B cell (primary cell): ENCODE measurements at regions not wholly inside any gene's neighbourhood (a gene's known extent, or its start where the extent isn't known, plus 50 kb on each side); places are given as distances from the start of the nearest gene placed in this dataset.

Experiments
- ATAC-seq: fragments of 200-7000 bp; cut with Tn5 transposase; one replicate; pipeline ENCODE4 v1.10.0; 2021; ENCODE audit warnings: low read depth, mild to moderate bottlenecking, moderate number of reproducible peaks, moderate library complexity
- CTCF ChIA-PET: fragments of 350-600 bp; sonication (Branson Sonifier 250); formaldehyde crosslinking; loops from one replicate; lab custom pipeline; 2021; ENCODE audit warnings: antibody characterized with exemption, inconsistent platforms; lab: Charles Lee
- POLR2A ChIA-PET: fragments of 350-600 bp; sonication (Branson Sonifier 250); formaldehyde crosslinking; loops from one replicate; lab custom pipeline; 2021; ENCODE audit warnings: antibody characterized with exemption; lab: Charles Lee
- DNase-seq: peaks from one replicate; pipeline ENCODE4 v3.0.0; 2013
- H2AFZ ChIP-seq: 2 replicates; pipeline ENCODE4 v1.6.1; 2012; ENCODE audit warnings: mild to moderate bottlenecking, low read depth, low read length; ENCODE audit not compliant: insufficient read depth, poor library complexity, severe bottlenecking
- H3K27ac ChIP-seq, 2 donors: 1 replicate in 1 of 2; 2 replicates in 1 of 2; pipeline ENCODE4 v1.5.1; 2012 to 2013; ENCODE audit warnings: low read length in 2 of 2, mild to moderate bottlenecking in 2 of 2, moderate library complexity in 1 of 2
- H3K27me3 ChIP-seq, 4 experiments: fragments of 200-600 bp in 1 of 4; sonication (generic) in 1 of 4; replicated peaks in 1 of 4; 1 replicate in 2 of 4; 2 replicates in 2 of 4; pipeline versions ENCODE4 v1.6.1 to v1.7.0; 2013 to 2016; ENCODE audit warnings: low read length in 3 of 4, mild to moderate bottlenecking in 2 of 4, mixed read lengths in 1 of 4, moderate library complexity in 1 of 4; ENCODE audit not compliant: insufficient read depth in 4 of 4, control insufficient read depth in 3 of 4; ENCODE audit errors: control extremely low read depth in 1 of 4
- H3K36me3 ChIP-seq, 2 experiments: replicated peaks in 1 of 2; 1 replicate in 1 of 2; 2 replicates in 1 of 2; pipeline versions ENCODE4 v1.6.1 to v1.7.1; 2013; ENCODE audit warnings: low read length in 1 of 2; ENCODE audit not compliant: insufficient read depth in 2 of 2, control insufficient read depth in 1 of 2; ENCODE audit errors: control extremely low read depth in 1 of 2, extremely low read depth in 1 of 2
- H3K4me1 ChIP-seq, 2 donors: fragments of 200-600 bp in 1 of 2; sonication (generic) in 1 of 2; 1 replicate in 1 of 2; 2 replicates in 1 of 2; pipeline versions ENCODE4 v1.5.1 to v1.6.1; 2013 to 2017; ENCODE audit warnings: low read length in 2 of 2; ENCODE audit not compliant: control insufficient read depth in 2 of 2, insufficient read depth in 2 of 2
- H3K4me2 ChIP-seq: replicated peaks from 2 replicates; pipeline ENCODE3; 2012; ENCODE audit warnings: mild to moderate bottlenecking, low read depth, low read length; ENCODE audit not compliant: poor library complexity, severe bottlenecking
- H3K4me3 ChIP-seq, 5 experiments: fragments of 200-600 bp in 1 of 5; sonication (generic) in 1 of 5; 1 replicate in 3 of 5; 2 replicates in 2 of 5; pipeline versions ENCODE4 v1.5.1 to v1.7.0; 2011 to 2016; ENCODE audit warnings: low read length in 4 of 5, mild to moderate bottlenecking in 4 of 5, low read depth in 2 of 5, control low read depth in 1 of 5, moderate library complexity in 1 of 5; ENCODE audit not compliant: insufficient read depth in 1 of 5; ENCODE audit errors: control extremely low read depth in 1 of 5, extremely low read depth in 1 of 5
- H3K79me2 ChIP-seq: fragments of 200-600 bp; sonication (generic); one replicate; pipeline ENCODE4 v1.6.0; 2016; ENCODE audit warnings: low read length; ENCODE audit not compliant: control insufficient read depth, insufficient read depth
- H3K9ac ChIP-seq: fragments of 200-600 bp; sonication (generic); 2 replicates; pipeline ENCODE4 v1.6.1; 2017; ENCODE audit warnings: mild to moderate bottlenecking, low read length, moderate library complexity
- H3K9me3 ChIP-seq, 3 donors: one replicate each; pipeline versions ENCODE4 v1.6.1 to v1.7.1; 2013; ENCODE audit warnings: low read length in 2 of 3; ENCODE audit not compliant: control insufficient read depth in 2 of 3, insufficient read depth in 1 of 3; ENCODE audit errors: control extremely low read depth in 1 of 3
- H4K20me1 ChIP-seq: 2 replicates; pipeline ENCODE4 v1.6.0; 2012; ENCODE audit warnings: mild to moderate bottlenecking, low read length; ENCODE audit not compliant: insufficient read depth, control insufficient read depth, poor library complexity, severe bottlenecking
- H3K27ac Mint-ChIP-seq: one replicate; pipeline ENCODE4 v1.8.0; 2021; ENCODE audit warnings: mixed read lengths
- H3K27me3 Mint-ChIP-seq: one replicate; pipeline ENCODE4 v1.8.0; 2021; ENCODE audit warnings: mixed read lengths
- H3K4me1 Mint-ChIP-seq: one replicate; pipeline ENCODE4 v1.8.0; 2021; ENCODE audit warnings: mixed read lengths
- H3K4me3 Mint-ChIP-seq: one replicate; pipeline ENCODE4 v1.8.0; 2021; ENCODE audit warnings: mixed read lengths
- H3K9me3 Mint-ChIP-seq: one replicate; pipeline ENCODE4 v1.8.0; 2022; ENCODE audit warnings: mixed read lengths; ENCODE audit not compliant: insufficient read depth
- CTCF ChIP-seq: fragments of 200-600 bp; IDR thresholded peaks from one replicate; pipeline ENCODE4 v1.8.0; 2022; ENCODE audit warnings: antibody characterized with exemption, mild to moderate bottlenecking
- EZH2 ChIP-seq: IDR thresholded peaks from 2 replicates; pipeline ENCODE4 v1.6.1; 2012; ENCODE audit warnings: borderline replicate concordance, low read depth, mild to moderate bottlenecking, moderate library complexity, low read length; ENCODE audit not compliant: insufficient read depth, poor library complexity, severe bottlenecking
- WGBS: methylation state at CpG from one replicate; pipeline ENCODE4 v1.1.5; 2013; ENCODE audit warnings: missing lambda C conversion rate; ENCODE audit not compliant: insufficient coverage; 5-methylcytosine and 5-hydroxymethylcytosine counted together
- intact Hi-C: fragments of 100-400 bp; cut with micrococcal nuclease; formaldehyde crosslinking; loops from one replicate; pipeline ENCODE4 v1.10.0; 2022

- Mint-ChIP-seq H3K9me3 (peaks cover 5% of the 10 kb centered on the region), H3K4me3 (no peak overlapping the region), H3K4me1 (no peaks in the 10 kb centered on the region), H3K27ac (no peak overlapping the region), H3K27me3 (no peaks in the 10 kb centered on the region)
- Histone ChIP-seq H3K36me3 (no peaks in the 10 kb centered on the region), H3K4me1 (no peaks in the 10 kb centered on the region), H3K9ac (no peak overlapping the region), H3K9me3 (peaks cover 0 to 11% (median 0%) of the 10 kb centered on the region in 3 donors), H2AFZ (no peak overlapping the region), H3K79me2 (no peaks in the 10 kb centered on the region), H3K4me3 (no peak overlapping the region), H3K4me2 (no peak overlapping the region), H4K20me1 (no peaks in the 10 kb centered on the region), H3K27me3 (no peaks in the 10 kb centered on the region), H3K27ac (no peak overlapping the region)
- ChIA-PET POLR2A (no interaction called here), CTCF (no interaction called here)
- intact Hi-C loops = no loop called here
- no peak for ATAC-seq
- no peak for TF ChIP-seq CTCF
- TF ChIP-seq EZH2 = no peak
- DNase-seq = no peak
- WGBS = 63% methylated on average over 3 of the region's 4 CpGs
These were observed 780.0 kb upstream of the SALL3 start for GRCh38 chr18:78199611-78200010.

- TF ChIP-seq EZH2 (no peak), CTCF (no peak)
- no peaks in the 10 kb centered on the region for H3K27me3 ChIP-seq
- no peak overlapping the region for H3K27ac ChIP-seq
- 90% methylated on average over 6 of the region's 10 CpGs for WGBS
- intact Hi-C loops = no loop called here
- peaks cover 2% of the 10 kb centered on the region for H3K9me3 Mint-ChIP-seq
- H3K9me3 ChIP-seq = peaks cover 0 to 8% (median 0%) of the 10 kb centered on the region in 3 donors
- ATAC-seq (no peak), DNase-seq (no peak)
- no peak overlapping the region for H3K4me2 ChIP-seq
- CTCF ChIA-PET = no interaction called here
- no peaks in the 10 kb centered on the region for H3K79me2 ChIP-seq
- no peaks in the 10 kb centered on the region for H3K4me1 ChIP-seq
- H3K4me3 ChIP-seq = no peak overlapping the region
- no peak overlapping the region for H3K27ac Mint-ChIP-seq
- POLR2A ChIA-PET = no interaction called here
- no peaks in the 10 kb centered on the region for H3K36me3 ChIP-seq
- no peak overlapping the region for H2AFZ ChIP-seq
- H3K27me3 Mint-ChIP-seq = no peaks in the 10 kb centered on the region
- H4K20me1 ChIP-seq = no peaks in the 10 kb centered on the region
- H3K9ac ChIP-seq = no peak overlapping the region
- H3K4me1 Mint-ChIP-seq = no peaks in the 10 kb centered on the region
- H3K4me3 Mint-ChIP-seq = no peak overlapping the region
These were observed 771.7 kb upstream of the SALL3 start for GRCh38 chr18:78207942-78208341.
